GM21447 (cell line): ENCODE measurements at regions not wholly inside any gene's neighbourhood (a gene's known extent, or its start where the extent isn't known, plus 50 kb on each side); places are given as distances from the start of the nearest gene placed in this dataset.

Source experiments
- ATAC-seq: cut with Tn5 transposase; IDR thresholded peaks from one replicate; pipeline ENCODE4 v1.9.1; 2021; ENCODE audit not compliant: unreplicated experiment

DNA sequence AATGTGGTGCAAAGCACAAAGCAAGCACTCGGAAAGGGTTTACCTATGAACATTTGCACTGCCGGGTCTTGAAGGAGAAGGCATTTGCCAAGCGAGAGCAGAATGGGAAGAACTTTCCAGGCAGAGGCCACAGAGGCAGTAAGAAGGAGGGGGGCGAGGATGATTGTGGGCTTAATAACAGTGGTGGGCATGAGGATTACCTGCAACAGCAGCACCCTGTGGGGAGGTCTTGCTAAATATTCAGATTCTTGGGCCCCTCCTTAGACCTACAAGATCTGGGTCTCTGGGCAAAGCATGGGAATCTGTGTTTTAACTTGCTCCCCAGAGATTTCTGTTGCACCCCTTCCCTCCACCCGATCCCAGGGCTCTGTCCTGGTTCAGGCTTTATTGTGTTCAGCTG, 75.1 kb upstream of the ZBED5 start:
- no peak for ATAC-seq

DNA sequence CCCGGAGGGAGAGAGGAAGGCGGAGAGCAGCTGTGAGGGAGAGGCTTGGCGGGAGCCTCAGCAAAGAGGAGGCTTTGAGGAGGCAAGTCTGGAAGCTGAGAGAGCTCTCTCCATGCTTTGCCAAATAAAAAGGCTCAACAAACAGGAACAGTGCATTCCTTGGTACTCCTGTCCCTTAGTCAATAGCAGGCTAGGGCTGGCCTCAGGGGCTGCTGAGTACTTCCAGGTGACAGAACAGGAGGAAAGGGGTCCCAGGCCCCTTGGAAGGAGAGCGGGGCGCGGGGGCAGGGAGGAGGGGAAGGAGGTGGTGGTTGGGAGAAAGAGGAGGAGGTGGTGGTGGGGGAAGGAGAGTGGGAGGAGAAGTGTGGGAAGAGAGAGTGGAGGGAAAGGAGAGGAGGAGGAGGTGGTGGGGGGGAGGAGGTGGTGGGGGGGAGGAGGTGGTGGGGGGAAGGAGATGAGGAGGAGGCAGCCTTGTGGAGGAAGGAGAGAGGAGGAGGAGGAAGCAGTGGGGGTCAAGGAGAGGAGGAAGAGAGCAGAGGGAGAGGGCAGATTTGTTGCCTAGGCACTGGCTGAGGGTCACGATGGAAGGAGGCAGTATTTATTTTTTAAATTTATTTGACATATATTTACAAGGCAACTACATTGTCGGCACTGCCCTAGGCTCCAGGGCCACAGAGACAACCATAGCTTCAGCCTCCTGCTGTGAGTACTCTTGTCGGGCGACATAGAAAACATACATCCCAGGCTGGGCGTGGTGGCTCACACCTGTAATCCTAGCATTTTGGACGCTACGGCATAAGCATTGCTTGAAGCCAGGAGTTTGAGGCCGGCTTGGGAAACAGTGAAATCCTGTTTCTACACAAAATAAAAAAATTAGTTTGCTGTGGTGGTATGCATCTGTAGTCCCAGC, 74.2 kb upstream of the ZBED5 start:
- no peak for ATAC-seq

DNA sequence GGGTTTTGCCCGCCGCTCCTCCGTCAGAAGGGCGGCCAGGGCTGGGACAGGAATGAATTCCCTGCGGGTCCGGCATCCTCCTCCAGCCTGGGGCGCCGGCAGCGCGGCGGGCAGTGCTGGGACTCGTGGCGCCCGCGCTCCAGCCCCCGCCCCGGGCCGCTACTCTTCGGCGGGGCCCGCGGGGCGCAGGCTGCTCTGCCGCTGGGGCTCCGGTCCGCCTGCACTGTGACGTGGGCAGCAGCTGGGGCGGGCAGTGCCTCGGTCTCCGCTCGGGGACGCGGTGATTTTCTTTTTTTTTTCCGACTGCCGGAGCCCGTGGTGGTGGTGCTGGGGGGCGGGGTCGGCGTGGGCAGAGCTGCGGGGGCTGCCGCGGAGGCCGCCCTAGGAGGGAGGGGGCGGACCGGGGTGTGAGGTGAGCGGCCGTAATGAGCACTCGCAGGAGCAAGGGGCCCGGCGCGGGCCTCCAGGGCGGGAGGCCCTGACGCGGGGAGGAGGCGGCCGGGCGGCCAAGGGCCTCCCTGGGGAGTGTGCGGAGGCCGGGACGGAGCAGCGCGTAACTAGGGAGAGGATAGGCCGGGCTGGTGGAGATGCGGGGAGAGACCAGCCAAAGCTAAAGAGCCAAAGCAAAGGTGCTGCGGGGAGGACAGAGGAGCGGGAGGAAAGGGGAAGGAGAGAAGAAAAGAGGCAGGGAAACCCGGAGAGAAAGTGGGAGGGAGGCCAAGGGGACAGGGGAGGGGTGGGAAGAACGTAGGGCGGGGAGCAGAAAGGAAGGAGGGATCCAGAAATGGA, 73.3 kb upstream of the ZBED5 start:
- no peak for ATAC-seq

DNA sequence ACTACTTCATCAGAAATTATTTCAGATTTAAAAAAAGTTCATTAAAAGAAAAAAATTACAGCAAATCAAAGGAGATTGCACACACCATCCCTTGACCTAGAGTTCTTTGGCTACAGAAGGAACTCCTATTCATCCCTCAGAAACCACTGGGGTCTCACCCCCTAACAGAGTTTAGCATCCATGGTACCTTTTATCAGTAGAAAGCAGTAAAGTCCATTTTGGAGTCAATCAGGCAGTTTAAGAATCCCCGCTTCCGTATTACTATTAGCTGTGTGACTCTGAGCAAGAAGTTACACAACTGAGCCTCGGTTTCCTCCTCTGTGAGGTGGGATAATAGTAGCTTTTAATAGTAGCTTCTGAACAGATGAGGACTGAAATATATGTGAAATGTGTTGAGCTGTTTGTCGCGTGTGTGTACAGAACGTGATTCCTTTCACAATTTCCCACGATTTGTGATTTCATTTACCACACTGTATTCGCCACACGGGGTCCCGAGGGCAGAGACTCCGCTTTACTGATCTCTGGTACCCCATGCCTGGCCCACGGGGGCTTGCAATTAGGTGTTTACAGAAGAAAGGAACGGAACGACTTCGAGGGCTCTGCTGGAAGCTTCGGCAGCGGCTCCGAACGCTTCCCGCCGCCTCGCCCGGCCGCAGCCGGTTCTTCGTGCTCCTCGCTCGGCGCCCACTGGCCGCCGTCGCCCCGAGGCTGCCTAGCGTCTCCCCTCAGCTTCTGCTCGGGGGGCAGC, 72.5 kb upstream of the ZBED5 start:
- ATAC-seq = no peak

DNA sequence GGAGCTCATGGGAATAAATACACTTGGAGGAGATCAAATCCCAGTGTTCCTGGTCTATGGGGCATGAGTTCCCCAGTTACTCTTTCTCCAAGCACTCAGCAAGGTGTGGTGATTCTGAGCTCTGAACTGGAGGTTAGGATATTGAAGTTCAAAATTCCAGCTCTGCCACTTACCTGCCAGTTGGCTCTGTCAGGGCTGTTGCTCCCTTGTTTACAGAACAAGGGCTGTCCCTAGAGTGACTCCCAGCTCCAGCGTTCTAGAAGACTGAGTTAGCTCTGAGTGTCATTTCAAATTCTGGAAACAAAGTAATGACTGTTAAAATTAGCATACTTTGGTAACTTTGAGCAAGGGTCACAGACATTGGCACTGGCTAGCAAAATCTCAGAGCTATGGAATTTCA, 69.7 kb upstream of the ZBED5 start:
- ATAC-seq = no peak

DNA sequence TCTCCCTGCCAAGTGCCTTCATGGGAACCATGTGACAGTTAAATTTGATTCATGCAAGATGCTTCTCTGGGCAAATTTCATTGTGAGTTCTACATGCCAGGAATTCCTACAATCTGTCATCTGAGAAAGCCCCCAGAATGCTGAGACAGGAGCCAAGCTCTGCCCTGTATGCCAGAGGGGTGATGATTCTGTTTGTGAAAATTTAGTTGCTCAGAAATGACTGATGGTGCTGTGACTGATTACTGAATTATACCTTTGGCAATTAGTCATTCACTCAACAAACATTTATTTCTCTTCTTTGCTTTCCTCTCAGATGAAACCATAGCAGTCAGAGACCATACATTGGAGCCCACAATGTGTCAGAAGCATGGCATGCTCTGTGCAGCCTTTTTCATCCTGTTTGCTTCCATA, 69.0 kb upstream of the ZBED5 start:
- no peak for ATAC-seq

- no peak for ATAC-seq
Observed at GRCh38 chr11:10925149-10925926, 67.5 kb upstream of the ZBED5 start.

- ATAC-seq = no peak
Observed at GRCh38 chr11:10923882-10924281, 66.0 kb upstream of the ZBED5 start.

DNA sequence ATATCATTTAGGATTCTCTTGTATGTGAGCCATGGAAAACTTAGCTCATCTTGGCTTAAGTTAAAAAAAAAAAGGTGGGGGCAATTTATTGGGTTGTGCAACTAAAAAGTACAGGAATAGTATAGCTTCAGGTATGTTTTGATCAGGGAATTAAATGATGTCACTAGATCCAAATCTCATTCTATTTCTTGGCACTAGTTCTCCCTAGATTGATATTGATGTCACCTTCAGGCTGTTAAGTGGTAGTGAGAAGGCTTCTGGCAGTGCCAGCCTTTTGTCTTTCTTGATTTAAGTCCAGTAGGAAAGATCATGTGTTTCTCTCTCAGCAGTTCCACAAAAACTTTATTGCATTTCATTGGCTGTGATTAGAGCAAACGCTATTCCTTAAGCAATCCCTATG, 65.0 kb upstream of the ZBED5 start:
- no peak for ATAC-seq

GRCh38 chr11:10920875-10921274, 63.0 kb upstream of the ZBED5 start:
- no peak for ATAC-seq

- no peak for ATAC-seq
Observed at GRCh38 chr11:10920205-10920604, 62.4 kb upstream of the ZBED5 start.

GRCh38 chr11:10918698-10919097, 60.8 kb upstream of the ZBED5 start:
- ATAC-seq = no peak

DNA sequence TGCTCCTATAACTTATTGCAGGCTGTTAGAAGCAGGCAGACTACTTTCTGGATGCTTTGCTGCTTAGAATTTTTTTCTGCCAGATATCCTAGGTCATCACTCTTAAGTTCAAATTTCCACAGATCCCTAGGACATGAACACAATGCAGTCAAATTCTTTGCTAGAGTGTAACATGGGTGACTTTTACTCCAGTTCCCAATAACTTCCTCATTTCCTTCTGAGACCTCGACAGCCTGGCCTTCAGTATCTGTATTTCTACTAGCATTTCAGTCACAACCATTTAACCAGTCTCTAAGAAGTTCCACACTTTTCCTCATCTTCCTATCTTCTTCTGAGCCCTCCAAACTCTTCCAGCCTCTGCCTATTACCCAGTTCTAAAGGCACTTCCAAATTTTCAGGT, 60.4 kb upstream of the ZBED5 start:
- ATAC-seq = no peak

GRCh38 chr11:10917802-10918201, 59.9 kb upstream of the ZBED5 start:
- no peak for ATAC-seq

GRCh38 chr11:10916665-10917064, 58.8 kb upstream of the ZBED5 start:
- no peak for ATAC-seq

GRCh38 chr11:10914050-10914449, 56.2 kb upstream of the ZBED5 start:
- ATAC-seq = no peak

DNA sequence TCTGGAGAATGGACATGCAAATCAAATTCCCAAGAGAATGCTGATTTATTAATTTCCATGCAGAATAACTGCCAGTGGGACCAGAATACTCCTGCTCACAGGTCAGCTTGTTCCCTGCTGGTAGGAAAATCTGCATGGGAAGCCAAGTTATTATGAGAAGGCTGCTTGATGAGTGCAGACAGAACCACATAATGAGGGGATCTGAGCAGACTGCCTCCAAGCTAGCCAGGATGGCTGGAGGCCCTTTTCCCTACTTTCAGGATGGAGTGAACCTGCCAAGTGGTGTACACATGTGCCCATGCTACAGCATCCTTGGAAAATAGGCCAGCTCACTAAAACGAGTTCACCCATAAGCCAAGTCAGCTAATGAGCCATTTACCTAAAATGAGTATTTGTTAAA, 55.2 kb upstream of the ZBED5 start:
- ATAC-seq = no peak

DNA sequence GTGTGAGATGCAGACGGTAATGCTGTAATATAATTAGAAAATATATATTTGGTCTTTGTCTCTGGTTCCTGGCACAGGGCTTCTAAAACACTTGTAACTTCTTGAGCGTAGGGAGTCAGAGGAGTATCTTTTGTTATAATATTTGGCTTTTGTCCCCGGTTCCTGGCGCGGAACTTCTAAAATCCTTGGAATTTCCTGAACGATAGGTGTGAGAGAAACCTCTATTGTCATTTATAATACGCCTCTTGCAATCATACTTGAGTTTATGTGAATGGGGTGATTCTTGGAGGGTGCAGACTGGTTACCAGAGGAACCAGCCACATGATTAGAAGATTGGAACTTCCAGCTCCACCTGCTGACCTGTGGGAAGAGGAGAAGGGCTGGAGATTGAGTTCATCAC, 54.1 kb upstream of the ZBED5 start:
- ATAC-seq = no peak

GRCh38 chr11:10909141-10909883, 51.5 kb upstream of the ZBED5 start:
- ATAC-seq = no peak
